SH-SY5Y (cell line): ENCODE measurements at regions not wholly inside any gene's neighbourhood (a gene's known extent, or its start where the extent isn't known, plus 50 kb on each side); places are given as distances from the start of the nearest gene placed in this dataset.

ENCODE experiments used
- GATA2 ChIP-seq: IDR thresholded peaks from 2 replicates; pipeline ENCODE4 v1.6.1; 2011; ENCODE audit warnings: mild to moderate bottlenecking, low read depth, low read length
- GATA3 ChIP-seq: IDR thresholded peaks from 2 replicates; pipeline ENCODE4 v1.6.1; 2011; ENCODE audit warnings: low read depth, mild to moderate bottlenecking, low read length, moderate library complexity

GRCh38 chr2:832635-833034 is 118.0 kb upstream of the SNTG2 start:
- no peak for TF ChIP-seq GATA2
- no peak for TF ChIP-seq GATA3

GRCh38 chr2:831622-832021 is 119.0 kb upstream of the SNTG2 start:
- no peak for TF ChIP-seq GATA2
- TF ChIP-seq GATA3: no peak

- no peak for TF ChIP-seq GATA2
- TF ChIP-seq GATA3: no peak
Measured at GRCh38 chr2:831225-831536, 119.5 kb upstream of the SNTG2 start.

GRCh38 chr2:830419-831224 is 120.0 kb upstream of the SNTG2 start:
- TF ChIP-seq GATA3 (no peak), GATA2 (no peak)

GRCh38 chr2:829047-829446 is 121.6 kb upstream of the SNTG2 start:
- TF ChIP-seq GATA2 (no peak), GATA3 (no peak)

GRCh38 chr2:824954-825353 is 125.7 kb upstream of the SNTG2 start:
- no peak for TF ChIP-seq GATA3
- TF ChIP-seq GATA2: no peak

GRCh38 chr2:824524-824923 is 126.1 kb upstream of the SNTG2 start:
- no peak for TF ChIP-seq GATA3
- TF ChIP-seq GATA2: no peak

GRCh38 chr2:821546-821945 is 129.1 kb upstream of the SNTG2 start:
- TF ChIP-seq GATA2 (no peak), GATA3 (no peak)

- no peak for TF ChIP-seq GATA3
- TF ChIP-seq GATA2: no peak
Measured at GRCh38 chr2:819601-820000, 131.0 kb upstream of the SNTG2 start.

GRCh38 chr2:819121-819520 is 131.5 kb upstream of the SNTG2 start:
- TF ChIP-seq GATA2 (no peak), GATA3 (no peak)

- no peak for TF ChIP-seq GATA2
- no peak for TF ChIP-seq GATA3
Measured at GRCh38 chr2:817336-818015, 133.2 kb upstream of the SNTG2 start.

GRCh38 chr2:816278-816677 is 134.4 kb upstream of the SNTG2 start:
- no peak for TF ChIP-seq GATA3
- no peak for TF ChIP-seq GATA2

- TF ChIP-seq GATA3 (no peak), GATA2 (no peak)
Measured at GRCh38 chr2:810397-810796, 133.2 kb upstream of the TMEM18 start.

- TF ChIP-seq GATA3: no peak
- TF ChIP-seq GATA2: no peak
Measured at GRCh38 chr2:807300-807699, 130.1 kb upstream of the TMEM18 start.

- no peak for TF ChIP-seq GATA3
- no peak for TF ChIP-seq GATA2
Measured at GRCh38 chr2:805664-806063, 128.5 kb upstream of the TMEM18 start.
